ENCODE measurements at regions not wholly inside any gene's neighbourhood (a gene's known extent, or its start where the extent isn't known, plus 50 kb on each side); places are given as distances from the start of the nearest gene placed in this dataset.

DNA sequence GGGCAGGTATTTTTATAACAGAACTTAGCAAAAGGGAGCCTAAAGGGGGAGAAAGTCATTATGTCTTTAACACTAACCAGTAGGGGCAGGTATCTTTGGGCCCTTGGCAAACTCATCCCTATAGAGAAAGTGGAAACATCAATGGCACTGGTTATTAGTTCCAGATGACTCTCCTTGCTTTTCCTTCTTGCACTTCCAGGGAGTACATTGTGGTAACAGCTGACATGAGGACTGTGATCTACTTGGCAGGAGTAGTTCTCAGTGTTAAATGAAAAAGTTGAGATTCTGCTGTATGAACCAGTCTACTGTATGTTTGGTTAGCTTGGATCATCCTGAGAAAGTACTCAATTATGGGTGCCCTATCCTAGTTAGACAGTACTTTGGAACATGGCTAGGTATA lies 93.6 kb downstream of the ATXN3L start:
- ChIA-PET POLR2A (no interaction called here), CTCF (no interaction called here)
- DNase-seq, result no peak
- Mint-ChIP-seq H3K4me1 (peaks cover 2% of the 10 kb centered on the region), H3K9me3 (no peaks in the 10 kb centered on the region), H3K36me3 (ENCODE audit: low read depth) (no peaks in the 10 kb centered on the region), H3K27ac (no peak overlapping the region), H3K4me3 (no peak overlapping the region), H3K27me3 (no peaks in the 10 kb centered on the region)
- no peak for ATAC-seq (ENCODE audit: low read depth)
- TF ChIP-seq, protein P1, sequence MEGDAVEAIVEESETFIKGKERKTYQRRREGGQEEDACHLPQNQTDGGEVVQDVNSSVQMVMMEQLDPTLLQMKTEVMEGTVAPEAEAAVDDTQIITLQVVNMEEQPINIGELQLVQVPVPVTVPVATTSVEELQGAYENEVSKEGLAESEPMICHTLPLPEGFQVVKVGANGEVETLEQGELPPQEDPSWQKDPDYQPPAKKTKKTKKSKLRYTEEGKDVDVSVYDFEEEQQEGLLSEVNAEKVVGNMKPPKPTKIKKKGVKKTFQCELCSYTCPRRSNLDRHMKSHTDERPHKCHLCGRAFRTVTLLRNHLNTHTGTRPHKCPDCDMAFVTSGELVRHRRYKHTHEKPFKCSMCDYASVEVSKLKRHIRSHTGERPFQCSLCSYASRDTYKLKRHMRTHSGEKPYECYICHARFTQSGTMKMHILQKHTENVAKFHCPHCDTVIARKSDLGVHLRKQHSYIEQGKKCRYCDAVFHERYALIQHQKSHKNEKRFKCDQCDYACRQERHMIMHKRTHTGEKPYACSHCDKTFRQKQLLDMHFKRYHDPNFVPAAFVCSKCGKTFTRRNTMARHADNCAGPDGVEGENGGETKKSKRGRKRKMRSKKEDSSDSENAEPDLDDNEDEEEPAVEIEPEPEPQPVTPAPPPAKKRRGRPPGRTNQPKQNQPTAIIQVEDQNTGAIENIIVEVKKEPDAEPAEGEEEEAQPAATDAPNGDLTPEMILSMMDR (IDR thresholded peaks at IDR 0.05), result no peak
- intact Hi-C loops (cut with micrococcal nuclease), result no loop called here

DNA sequence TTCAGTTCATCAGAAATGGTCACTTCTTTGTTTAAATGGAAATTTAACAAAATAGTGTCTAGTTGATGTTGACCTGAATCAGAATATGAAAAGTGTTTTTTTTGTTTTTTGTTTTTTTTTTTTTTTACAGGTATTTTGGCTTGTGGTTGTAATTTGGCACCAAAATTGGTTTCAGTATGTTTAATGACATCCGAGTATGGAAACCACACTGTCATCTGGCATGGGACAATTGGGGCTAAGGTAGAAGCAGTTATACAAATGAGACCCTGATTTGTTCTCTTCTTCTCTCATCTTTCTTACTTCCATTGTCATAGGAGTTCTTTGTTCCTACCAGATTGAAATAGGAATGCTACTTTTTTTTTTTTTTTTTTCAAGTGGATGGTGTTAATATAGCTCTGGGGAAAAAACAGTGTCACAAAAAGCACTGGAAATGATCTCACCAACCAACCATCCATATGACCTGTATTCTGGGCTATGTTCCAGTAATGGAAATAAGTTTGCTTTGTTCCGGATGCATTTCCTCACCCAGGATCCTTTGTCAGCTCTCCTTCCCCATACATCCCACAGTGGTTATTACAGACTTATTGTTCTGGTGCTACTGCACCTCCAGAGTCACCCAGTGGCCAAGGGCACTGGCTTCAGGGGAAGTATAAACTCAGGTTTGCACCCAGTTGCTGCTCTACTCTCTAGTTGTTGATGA lies 95.8 kb downstream of the ATXN3L start:
- DNase-seq (no peak), ATAC-seq (ENCODE audit: low read depth) (no peak)
- ChIA-PET CTCF (interaction anchor here (0.8 kb wide), 1 partner anchor 254 kb away, joined by 4 read pairs; no protein-coding TSS in a partner anchor), POLR2A (no interaction called here)
- TF ChIP-seq, protein P1 (IDR thresholded peaks at IDR 0.05), result no peak
- Mint-ChIP-seq H3K27me3 (no peaks in the 10 kb centered on the region), H3K27ac (no peak overlapping the region), H3K4me1 (peaks cover 8% of the 10 kb centered on the region), H3K9me3 (no peaks in the 10 kb centered on the region), H3K4me3 (no peak overlapping the region), H3K36me3 (ENCODE audit: low read depth) (no peaks in the 10 kb centered on the region)
- intact Hi-C loops (cut with micrococcal nuclease), result no loop called here

DNA sequence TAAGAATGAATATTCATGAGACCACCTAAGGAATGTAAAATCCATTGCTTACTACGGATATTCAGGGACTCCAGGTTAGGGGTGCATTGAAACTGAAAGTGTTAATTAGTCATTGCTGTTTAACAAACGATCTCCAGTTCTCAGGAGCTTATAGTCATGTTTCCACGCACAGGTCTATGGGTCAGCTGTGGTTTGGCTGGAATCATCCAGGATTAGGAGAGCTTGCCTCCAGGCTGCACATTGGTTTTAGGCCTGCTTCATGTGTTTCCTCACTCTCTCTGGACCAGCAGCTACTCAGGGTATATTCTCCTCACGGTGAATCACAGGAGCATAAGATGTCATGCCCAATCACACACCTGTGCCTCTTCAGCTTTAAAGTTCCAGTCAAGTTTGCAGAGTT lies 98.9 kb downstream of the ATXN3L start:
- ATAC-seq (ENCODE audit: low read depth) (no peak), DNase-seq (no peak)
- no peaks in the 10 kb centered on the region for H3K9me3 Mint-ChIP-seq
- no peak overlapping the region for H3K4me3 Mint-ChIP-seq
- ChIA-PET CTCF (no interaction called here), POLR2A (no interaction called here)
- H3K27me3 Mint-ChIP-seq, result no peaks in the 10 kb centered on the region
- H3K27ac Mint-ChIP-seq, result no peak overlapping the region
- H3K36me3 Mint-ChIP-seq (ENCODE audit: low read depth), result no peaks in the 10 kb centered on the region
- TF ChIP-seq, protein P1 (IDR thresholded peaks at IDR 0.05), result no peak
- intact Hi-C loops (cut with micrococcal nuclease), result no loop called here
- peaks cover 8% of the 10 kb centered on the region for H3K4me1 Mint-ChIP-seq

DNA sequence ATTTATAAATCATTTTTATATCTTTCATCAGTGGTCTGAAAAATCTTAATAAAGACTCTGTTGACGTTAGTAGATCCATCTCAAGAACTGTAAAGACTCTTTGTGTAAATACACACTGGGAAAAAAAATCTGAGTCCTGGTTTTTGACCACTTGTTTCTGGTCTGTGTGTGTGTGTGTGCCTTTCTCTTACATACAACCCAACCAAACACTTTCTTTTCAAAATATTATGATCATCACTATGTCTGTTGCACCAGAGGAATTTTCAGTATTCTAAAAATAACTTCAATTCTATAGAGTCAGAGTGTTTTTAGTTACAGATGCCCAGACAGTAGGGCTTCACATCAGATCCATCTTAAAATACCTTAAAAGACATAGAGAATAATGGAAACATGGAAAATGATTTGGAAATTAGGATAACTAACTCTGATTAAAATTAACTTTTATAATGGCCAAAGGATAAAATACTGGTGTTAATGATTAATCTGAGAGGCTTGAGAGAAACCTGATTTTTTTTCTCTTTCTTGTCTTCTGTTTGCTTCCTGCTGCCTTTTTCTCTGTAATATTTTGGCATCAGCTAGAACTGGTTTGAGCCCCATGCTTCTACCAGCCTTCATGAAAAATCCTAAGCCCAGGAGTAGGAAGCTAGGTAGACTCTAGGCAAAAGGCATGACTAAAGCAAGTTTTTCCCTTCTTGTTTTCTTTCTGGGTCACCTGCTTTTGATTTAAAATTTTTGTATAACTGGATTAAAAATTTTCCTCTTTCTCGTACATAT lies 99.7 kb downstream of the ATXN3L start:
- TF ChIP-seq, protein P1 (IDR thresholded peaks at IDR 0.05), result no peak
- Mint-ChIP-seq H3K36me3 (ENCODE audit: low read depth) (no peaks in the 10 kb centered on the region), H3K9me3 (no peaks in the 10 kb centered on the region), H3K27me3 (no peaks in the 10 kb centered on the region), H3K4me1 (peaks cover 8% of the 10 kb centered on the region), H3K27ac (no peak overlapping the region), H3K4me3 (no peak overlapping the region)
- ChIA-PET POLR2A (no interaction called here), CTCF (no interaction called here)
- intact Hi-C loops (cut with micrococcal nuclease), result no loop called here
- ATAC-seq (ENCODE audit: low read depth) (no peak), DNase-seq (no peak)

DNA sequence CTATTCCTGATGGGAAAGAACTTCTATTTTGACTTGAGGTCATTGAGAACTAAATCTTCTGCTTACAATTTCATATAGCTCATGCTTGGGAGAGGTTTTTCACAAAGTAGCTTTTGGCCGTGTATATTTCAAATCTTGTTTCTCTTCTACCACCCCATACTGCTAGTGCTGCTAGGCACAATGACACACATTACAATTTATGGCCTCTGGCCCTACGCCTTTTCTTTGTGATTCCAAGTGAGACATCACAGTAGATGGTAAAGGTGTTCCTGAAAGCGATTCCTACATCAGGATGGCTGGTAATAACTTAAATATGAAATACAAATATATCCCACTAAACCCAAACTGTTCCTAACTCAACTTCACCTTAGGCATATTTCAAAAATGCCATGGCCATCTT lies 101.1 kb downstream of the ATXN3L start:
- DNase-seq, result no peak
- H3K4me3 Mint-ChIP-seq, result no peak overlapping the region
- H3K27me3 Mint-ChIP-seq, result no peaks in the 10 kb centered on the region
- CTCF ChIA-PET, result no interaction called here
- TF ChIP-seq, protein P1 (IDR thresholded peaks at IDR 0.05), result no peak
- H3K4me1 Mint-ChIP-seq, result peaks cover 8% of the 10 kb centered on the region
- ATAC-seq (ENCODE audit: low read depth), result no peak
- H3K27ac Mint-ChIP-seq, result no peak overlapping the region
- no peaks in the 10 kb centered on the region for H3K36me3 Mint-ChIP-seq (ENCODE audit: low read depth)
- H3K9me3 Mint-ChIP-seq, result no peaks in the 10 kb centered on the region
- POLR2A ChIA-PET, result no interaction called here
- intact Hi-C loops (cut with micrococcal nuclease), result no loop called here
